ENCODE measurements at regions not wholly inside any gene's neighbourhood (a gene's known extent, or its start where the extent isn't known, plus 50 kb on each side); places are given as distances from the start of the nearest gene placed in this dataset.

DNA sequence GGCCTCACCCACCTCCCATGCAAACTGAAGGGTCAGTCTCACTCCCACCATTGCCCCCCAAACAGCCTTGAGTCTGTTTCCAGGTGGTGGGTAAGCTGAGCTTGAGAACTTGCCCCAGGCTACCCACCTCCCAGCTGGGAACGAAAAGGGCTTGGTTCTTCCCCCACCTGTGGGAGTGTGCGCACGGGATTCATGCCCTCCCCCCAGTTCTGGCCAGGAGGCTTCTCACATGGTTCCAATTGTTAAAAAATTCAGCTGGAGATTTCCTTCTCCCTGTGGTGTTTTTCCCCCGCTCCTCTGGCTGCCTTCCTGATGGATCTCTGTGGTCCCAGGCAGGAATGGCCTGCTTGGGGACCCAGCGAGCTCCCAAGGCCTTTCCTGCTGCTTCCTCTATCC lies 81.8 kb upstream of the C21orf91 start:
- TF ChIP-seq, protein P1, sequence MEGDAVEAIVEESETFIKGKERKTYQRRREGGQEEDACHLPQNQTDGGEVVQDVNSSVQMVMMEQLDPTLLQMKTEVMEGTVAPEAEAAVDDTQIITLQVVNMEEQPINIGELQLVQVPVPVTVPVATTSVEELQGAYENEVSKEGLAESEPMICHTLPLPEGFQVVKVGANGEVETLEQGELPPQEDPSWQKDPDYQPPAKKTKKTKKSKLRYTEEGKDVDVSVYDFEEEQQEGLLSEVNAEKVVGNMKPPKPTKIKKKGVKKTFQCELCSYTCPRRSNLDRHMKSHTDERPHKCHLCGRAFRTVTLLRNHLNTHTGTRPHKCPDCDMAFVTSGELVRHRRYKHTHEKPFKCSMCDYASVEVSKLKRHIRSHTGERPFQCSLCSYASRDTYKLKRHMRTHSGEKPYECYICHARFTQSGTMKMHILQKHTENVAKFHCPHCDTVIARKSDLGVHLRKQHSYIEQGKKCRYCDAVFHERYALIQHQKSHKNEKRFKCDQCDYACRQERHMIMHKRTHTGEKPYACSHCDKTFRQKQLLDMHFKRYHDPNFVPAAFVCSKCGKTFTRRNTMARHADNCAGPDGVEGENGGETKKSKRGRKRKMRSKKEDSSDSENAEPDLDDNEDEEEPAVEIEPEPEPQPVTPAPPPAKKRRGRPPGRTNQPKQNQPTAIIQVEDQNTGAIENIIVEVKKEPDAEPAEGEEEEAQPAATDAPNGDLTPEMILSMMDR (IDR thresholded peaks at IDR 0.05) = no peak
- TF ChIP-seq POLR2A (IDR thresholded peaks at IDR 0.05) = no peak

Data from upper lobe of left lung (tissue), 4 donors.